ENCODE measurements at regions not wholly inside any gene's neighbourhood (a gene's known extent, or its start where the extent isn't known, plus 50 kb on each side); places are given as distances from the start of the nearest gene placed in this dataset.

GRCh38 chr6:138685781-138686180 lies 87.8 kb upstream of the CCDC28A start (continued):
- TF ChIP-seq ZNF136 (CRISPR knock-in tag; IDR thresholded peaks at IDR 0.05; ENCODE audit: low read depth) (no peak), RBFOX2 (IDR thresholded peaks at IDR 0.05; ENCODE audit: low read depth, low read length) (no peak), TSC22D2 (CRISPR knock-in tag; IDR thresholded peaks at IDR 0.05; ENCODE audit: borderline replicate concordance) (no peak), ZNF614 (CRISPR knock-in tag; IDR thresholded peaks at IDR 0.05; ENCODE audit: borderline replicate concordance) (no peak), HMG20B (CRISPR knock-in tag; conservative IDR thresholded peaks at IDR 0.05) (no peak)

- Histone ChIP-seq H4K20me1 (ENCODE audit: insufficient read depth, low read length) (no peaks in the 10 kb centered on the region), H3K27ac (ENCODE audit: extremely low read length, insufficient read depth, low read length) (no peak overlapping the region), H2AFZ (ENCODE audit: low read length) (no peak overlapping the region), H3K4me3 (replicated peaks in 1 of 3; ENCODE audit: insufficient read depth in 1 of 3, low read depth in 2 of 3, low read length in 3 of 3) (no peak overlapping the region), H3K9ac (ENCODE audit: insufficient read depth, low read depth, low read length) (no peak overlapping the region), H3K27me3 (ENCODE audit: control insufficient read depth in 1 of 2, insufficient read depth in 2 of 2, low read length in 2 of 2) (no peaks in the 10 kb centered on the region), H3K9me3 (ENCODE audit: low read length) (no peaks in the 10 kb centered on the region), H3K79me2 (ENCODE audit: insufficient read depth, low read length) (no peaks in the 10 kb centered on the region), H3K4me2 (ENCODE audit: low read depth, low read length) (no peak overlapping the region), H3K4me1 (ENCODE audit: insufficient read depth, low read length) (peaks cover 13% of the 10 kb centered on the region), H3K36me3 (replicated peaks in 1 of 2; ENCODE audit: control insufficient read depth in 1 of 2, insufficient read depth in 2 of 2, low read length in 2 of 2) (no peaks in the 10 kb centered on the region)
- no TSS peak for BruUV-seq (replicated peaks)
- intact Hi-C loops (cut with micrococcal nuclease; ENCODE audit: unreplicated experiment) (no loop called here), in situ Hi-C loops (cut with HindIII; ENCODE audit: extremely low pct_ligation_motif_present, low pct_unique_long_range_greater_than_20kb) (loop anchor here (25.0 kb wide), 1 partner anchor 674 kb away; the partner anchor contains the start of gene CITED2)
- DNase-seq (ENCODE audit: low spot score) (no peak), ATAC-seq (no peak), FAIRE-seq (no peak)
- 92% methylated on average over 4 of the region's 4 CpGs for whole genome bisulfite sequencing (ENCODE audit: low lambda C conversion rate)
- POLR2A ChIA-PET = no interaction called here
- CTCF ChIA-PET (ENCODE audit: low intra/inter-chr PET ratio, low total read pairs) = no interaction called here
- TF ChIP-seq U2AF1 (optimal IDR thresholded peaks at IDR 0.05; ENCODE audit: low read depth, low read length) = no peak
- TF ChIP-seq MAFK (conservative IDR thresholded peaks at IDR 0.05 in 1 of 2, IDR thresholded peaks at IDR 0.05 in 1 of 2; ENCODE audit: low read length in 2 of 2) = peak; percentile 95 to 97
- no peak for TF ChIP-seq EHMT2 (IDR thresholded peaks at IDR 0.05; ENCODE audit: borderline replicate concordance, low read depth, low read length)
- peak; percentile 95 for TF ChIP-seq MAFF (IDR thresholded peaks at IDR 0.05; ENCODE audit: low read depth, low read length)
- TF ChIP-seq SNAPC2 (CRISPR knock-in tag; IDR thresholded peaks at IDR 0.05) = no peak
These were observed 85.0 kb upstream of the CCDC28A start for GRCh38 chr6:138688580-138688979.
